ENCODE measurements at regions not wholly inside any gene's neighbourhood (a gene's known extent, or its start where the extent isn't known, plus 50 kb on each side); places are given as distances from the start of the nearest gene placed in this dataset.
"Not testable (repeated sequence)": the region's sequence is repeated elsewhere in the genome, so short reads cannot be mapped to it uniquely, and the experiment has no call there.

- TF ChIP-seq CTCF (IDR thresholded peaks at IDR 0.05; ENCODE audit: low read depth, low read length) (no peak), EZH2phosphoT487 (IDR thresholded peaks at IDR 0.05; ENCODE audit: low read depth) (no peak)
- H3K36me3 ChIP-seq (replicated peaks; ENCODE audit: low read depth, low read length), result no peaks in the 10 kb centered on the region
- H3K9ac ChIP-seq (ENCODE audit: low read length), result no peak overlapping the region
- no peaks in the 10 kb centered on the region for H4K20me1 ChIP-seq (ENCODE audit: insufficient read depth, low read length)
- no peak overlapping the region for H3K27ac ChIP-seq (ENCODE audit: low read length)
- no peaks in the 10 kb centered on the region for H3K9me3 ChIP-seq (ENCODE audit: insufficient read depth, low read length)
- no peaks in the 10 kb centered on the region for H3K27me3 ChIP-seq (ENCODE audit: low read depth, low read length)
- H2AFZ ChIP-seq (ENCODE audit: low read depth, low read length), result no peak overlapping the region
- peaks cover 6% of the 10 kb centered on the region; the same call in 1 of the 2 replicates for H3K4me1 ChIP-seq (ENCODE audit: low read length)
- H3K4me2 ChIP-seq (ENCODE audit: low read length), result no peak overlapping the region
- H3K4me3 ChIP-seq (ENCODE audit: low read length), result no peak overlapping the region
- no peaks in the 10 kb centered on the region for H3K79me2 ChIP-seq (ENCODE audit: low read length)
Measured at GRCh38 chr3:26114851-26115250, 325.0 kb downstream of the OXSM start.

GRCh38 chr3:26118165-26118564, 328.3 kb downstream of the OXSM start:
- no peaks in the 10 kb centered on the region for H4K20me1 ChIP-seq (ENCODE audit: insufficient read depth, low read length)
- H3K9me3 ChIP-seq (ENCODE audit: insufficient read depth, low read length), result 0 out of 2 replicates have a peak, but pooled peaks cover under 1% of the 10 kb centered on the region

GRCh38 chr3:26132942-26133341, 343.1 kb downstream of the OXSM start:
- Histone ChIP-seq H3K36me3 (replicated peaks; ENCODE audit: low read depth, low read length) (no peaks in the 10 kb centered on the region), H3K27ac (ENCODE audit: low read length) (no peak overlapping the region), H3K9me3 (ENCODE audit: insufficient read depth, low read length) (no peaks in the 10 kb centered on the region), H3K4me3 (ENCODE audit: low read length) (no peak overlapping the region), H2AFZ (ENCODE audit: low read depth, low read length) (no peak overlapping the region), H3K9ac (ENCODE audit: low read length) (no peak overlapping the region), H4K20me1 (ENCODE audit: insufficient read depth, low read length) (no peaks in the 10 kb centered on the region), H3K4me1 (ENCODE audit: low read length) (no peaks in the 10 kb centered on the region), H3K79me2 (ENCODE audit: low read length) (no peaks in the 10 kb centered on the region), H3K27me3 (ENCODE audit: low read depth, low read length) (no peaks in the 10 kb centered on the region), H3K4me2 (ENCODE audit: low read length) (no peak overlapping the region)
- no peak for TF ChIP-seq EZH2phosphoT487 (IDR thresholded peaks at IDR 0.05; ENCODE audit: low read depth)

More at GRCh38 chr3:26118165-26118564, 328.3 kb downstream of the OXSM start:
- H3K9ac ChIP-seq (ENCODE audit: low read length), result no peak overlapping the region
- H3K4me2 ChIP-seq (ENCODE audit: low read length), result peak overlapping the region; percentile 41
- H3K27me3 ChIP-seq (ENCODE audit: low read depth, low read length), result no peaks in the 10 kb centered on the region
- TF ChIP-seq CTCF (IDR thresholded peaks at IDR 0.05; ENCODE audit: low read depth, low read length), result peak; percentile 68
- TF ChIP-seq EZH2phosphoT487 (IDR thresholded peaks at IDR 0.05; ENCODE audit: low read depth), result no peak
- peak overlapping the region; percentile 7 for H3K4me3 ChIP-seq (ENCODE audit: low read length)
- peak overlapping the region; percentile 81 for H2AFZ ChIP-seq (ENCODE audit: low read depth, low read length)
- no peak overlapping the region for H3K27ac ChIP-seq (ENCODE audit: low read length)
- H3K36me3 ChIP-seq (replicated peaks; ENCODE audit: low read depth, low read length), result no peaks in the 10 kb centered on the region
- H3K79me2 ChIP-seq (ENCODE audit: low read length), result no peaks in the 10 kb centered on the region
- H3K4me1 ChIP-seq (ENCODE audit: low read length), result peaks cover 6% of the 10 kb centered on the region; the same call in 1 of the 2 replicates

- no peak overlapping the region for H3K27ac ChIP-seq (ENCODE audit: low read length)
- no peaks in the 10 kb centered on the region for H3K36me3 ChIP-seq (replicated peaks; ENCODE audit: low read depth, low read length)
- no peaks in the 10 kb centered on the region for H3K9me3 ChIP-seq (ENCODE audit: insufficient read depth, low read length)
- H2AFZ ChIP-seq (ENCODE audit: low read depth, low read length), result no peak overlapping the region
- no peaks in the 10 kb centered on the region for H3K4me1 ChIP-seq (ENCODE audit: low read length)
- no peaks in the 10 kb centered on the region for H4K20me1 ChIP-seq (ENCODE audit: insufficient read depth, low read length)
- H3K4me2 ChIP-seq (ENCODE audit: low read length), result no peak overlapping the region
- no peak for TF ChIP-seq EZH2phosphoT487 (IDR thresholded peaks at IDR 0.05; ENCODE audit: low read depth)
- H3K4me3 ChIP-seq (ENCODE audit: low read length), result no peak overlapping the region
- no peaks in the 10 kb centered on the region for H3K79me2 ChIP-seq (ENCODE audit: low read length)
- no peaks in the 10 kb centered on the region for H3K27me3 ChIP-seq (ENCODE audit: low read depth, low read length)
- no peak overlapping the region for H3K9ac ChIP-seq (ENCODE audit: low read length)
Measured at GRCh38 chr3:26141296-26141695, 351.4 kb downstream of the OXSM start.

GRCh38 chr3:26145769-26146168, 355.9 kb downstream of the OXSM start:
- no peaks in the 10 kb centered on the region for H3K27me3 ChIP-seq (ENCODE audit: low read depth, low read length)
- TF ChIP-seq EZH2phosphoT487 (IDR thresholded peaks at IDR 0.05; ENCODE audit: low read depth), result no peak
- no peak for TF ChIP-seq CTCF (IDR thresholded peaks at IDR 0.05; ENCODE audit: low read depth, low read length)
- H3K4me2 ChIP-seq (ENCODE audit: low read length), result no peak overlapping the region
- no peaks in the 10 kb centered on the region for H3K9me3 ChIP-seq (ENCODE audit: insufficient read depth, low read length)
- no peak overlapping the region for H3K9ac ChIP-seq (ENCODE audit: low read length)
- H3K36me3 ChIP-seq (replicated peaks; ENCODE audit: low read depth, low read length), result no peaks in the 10 kb centered on the region
- no peak overlapping the region for H3K4me3 ChIP-seq (ENCODE audit: low read length)
- no peaks in the 10 kb centered on the region for H3K79me2 ChIP-seq (ENCODE audit: low read length)
- no peaks in the 10 kb centered on the region for H4K20me1 ChIP-seq (ENCODE audit: insufficient read depth, low read length)
- H2AFZ ChIP-seq (ENCODE audit: low read depth, low read length), result no peak overlapping the region
- no peak overlapping the region for H3K27ac ChIP-seq (ENCODE audit: low read length)
- H3K4me1 ChIP-seq (ENCODE audit: low read length), result no peaks in the 10 kb centered on the region

- not testable (repeated sequence) for H3K79me2 ChIP-seq (ENCODE audit: low read length); H3K4me3 ChIP-seq (ENCODE audit: low read length); H2AFZ ChIP-seq (ENCODE audit: low read depth, low read length); H3K27me3 ChIP-seq (ENCODE audit: low read depth, low read length); H4K20me1 ChIP-seq (ENCODE audit: insufficient read depth, low read length); H3K27ac ChIP-seq (ENCODE audit: low read length); H3K9me3 ChIP-seq (ENCODE audit: insufficient read depth, low read length); H3K4me1 ChIP-seq (ENCODE audit: low read length); H3K9ac ChIP-seq (ENCODE audit: low read length); H3K36me3 ChIP-seq (replicated peaks; ENCODE audit: low read depth, low read length); H3K4me2 ChIP-seq (ENCODE audit: low read length)
Measured at GRCh38 chr3:26157428-26157827, 367.5 kb downstream of the OXSM start.

Data from OCI-LY3 (cell line).